ENCODE measurements at regions not wholly inside any gene's neighbourhood (a gene's known extent, or its start where the extent isn't known, plus 50 kb on each side); places are given as distances from the start of the nearest gene placed in this dataset.
"Not testable (repeated sequence)": the region's sequence is repeated elsewhere in the genome, so short reads cannot be mapped to it uniquely, and the experiment has no call there.

- H3K27me3 Mint-ChIP-seq (ENCODE audit: insufficient read depth, low read depth): peaks cover 6% of the 10 kb centered on the region
- no peak for TF ChIP-seq CTCF (IDR thresholded peaks at IDR 0.05)
- no peaks in the 10 kb centered on the region for H3K79me2 ChIP-seq (ENCODE audit: low read depth)
- H3K9ac ChIP-seq: no peak overlapping the region
- no peak overlapping the region for H3K27ac ChIP-seq
- H3K27ac Mint-ChIP-seq: no peak overlapping the region
- no peak overlapping the region for H3K4me2 ChIP-seq
- no peaks in the 10 kb centered on the region for H3K4me1 Mint-ChIP-seq
- H3K9me3 Mint-ChIP-seq: peaks cover 21% of the 10 kb centered on the region
- no peaks in the 10 kb centered on the region for H3K4me1 ChIP-seq
- H3K4me3 Mint-ChIP-seq: no peak overlapping the region
- H3F3A ChIP-seq (ENCODE audit: low read depth): no peaks in the 10 kb centered on the region
- no peaks in the 10 kb centered on the region for H4K20me1 ChIP-seq (ENCODE audit: low read depth)
- no peaks in the 10 kb centered on the region for H3K36me3 ChIP-seq
- no peak for DNase-seq (ENCODE audit: low spot score)
- no peaks in the 10 kb centered on the region for H3K27me3 ChIP-seq
- no peak overlapping the region for H2AFZ ChIP-seq (replicated peaks)
- H3K36me3 Mint-ChIP-seq: peaks cover 2% of the 10 kb centered on the region
- no peaks in the 10 kb centered on the region for H3K9me3 ChIP-seq (ENCODE audit: low read depth)
- H3K4me3 ChIP-seq: no peak overlapping the region
These were observed 59.2 kb upstream of the ADAMTS2 start for GRCh38 chr5:179404321-179405053.

DNA sequence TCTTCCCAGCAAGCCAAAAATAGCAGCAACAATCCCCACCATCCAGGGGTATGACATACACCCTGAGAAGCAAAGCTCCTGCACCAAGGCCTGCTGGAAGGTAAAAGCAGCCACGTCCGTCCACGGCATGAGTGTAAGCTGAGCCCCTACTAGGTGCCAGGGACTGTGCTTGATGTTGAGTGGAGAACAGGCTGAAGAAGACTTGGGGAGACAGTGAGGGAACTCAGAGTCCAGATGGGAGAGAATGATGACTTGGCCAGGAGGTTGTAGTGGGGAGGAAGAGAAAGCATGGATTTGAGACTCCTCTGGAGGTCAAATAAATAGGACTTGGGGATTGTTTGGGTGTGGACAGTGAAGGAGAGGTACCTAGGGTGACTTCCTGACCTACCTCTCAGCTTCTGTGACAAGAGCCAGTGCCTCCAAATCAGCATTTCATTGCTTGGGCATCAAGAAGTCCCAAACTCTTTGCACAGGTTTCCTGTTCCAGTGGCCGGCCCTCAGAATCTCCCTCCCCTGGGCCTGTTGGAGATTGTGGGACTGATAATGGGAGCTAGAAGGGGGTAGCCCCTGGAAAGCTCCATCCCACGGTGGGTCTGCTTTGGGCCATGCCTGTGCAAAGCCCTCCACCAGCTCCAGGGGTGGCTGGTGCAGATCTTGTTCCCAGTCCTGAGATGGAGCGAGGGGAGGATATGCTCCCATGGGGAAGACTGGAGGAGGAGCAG is 58.3 kb upstream of the ADAMTS2 start:
- Histone ChIP-seq H2AFZ (replicated peaks) (no peak overlapping the region), H3K4me2 (no peak overlapping the region)
- no peak for DNase-seq (ENCODE audit: low spot score)

DNA sequence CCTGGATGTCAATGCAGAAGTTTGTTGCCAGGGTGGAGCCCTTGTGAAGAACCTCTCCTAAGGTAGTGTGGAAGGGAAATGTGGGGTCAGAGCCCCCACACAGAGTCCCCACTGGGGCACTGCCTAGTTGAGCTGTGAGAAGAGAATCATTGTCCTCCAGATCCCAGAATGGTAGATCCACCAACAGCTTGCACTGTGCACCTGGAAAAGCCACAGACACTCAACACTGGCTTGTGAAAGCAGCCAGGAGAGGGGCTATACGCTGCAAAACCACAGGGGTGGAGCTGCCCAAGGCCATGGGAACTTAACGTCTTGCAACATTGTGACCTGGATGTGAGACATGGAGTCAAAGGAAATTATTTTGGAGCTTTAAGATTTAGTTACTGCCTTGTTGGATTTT is 55.2 kb upstream of the ADAMTS2 start:
- H4K20me1 ChIP-seq (ENCODE audit: low read depth); H3K9me3 ChIP-seq (ENCODE audit: low read depth); H3K4me1 ChIP-seq; H3K27ac Mint-ChIP-seq; H3K4me2 ChIP-seq; H3F3A ChIP-seq (ENCODE audit: low read depth); H3K36me3 Mint-ChIP-seq; H3K79me2 ChIP-seq (ENCODE audit: low read depth); H3K36me3 ChIP-seq; H3K27me3 Mint-ChIP-seq (ENCODE audit: insufficient read depth, low read depth); H3K4me3 ChIP-seq; H3K4me1 Mint-ChIP-seq; H3K4me3 Mint-ChIP-seq; H3K27me3 ChIP-seq; DNase-seq (ENCODE audit: low spot score); H3K9ac ChIP-seq; H2AFZ ChIP-seq (replicated peaks); H3K27ac ChIP-seq: not testable (repeated sequence)
- peaks cover 33% of the 10 kb centered on the region for H3K9me3 Mint-ChIP-seq

More for the DNA sequence above, 58.3 kb upstream of the ADAMTS2 start:
- Mint-ChIP-seq H3K27ac (no peak overlapping the region), H3K27me3 (ENCODE audit: insufficient read depth, low read depth) (peaks cover 4% of the 10 kb centered on the region), H3K9me3 (peaks cover 29% of the 10 kb centered on the region), H3K36me3 (peaks cover 2% of the 10 kb centered on the region), H3K4me3 (no peak overlapping the region), H3K4me1 (no peaks in the 10 kb centered on the region)
- no peak for TF ChIP-seq CTCF (IDR thresholded peaks at IDR 0.05)
- Histone ChIP-seq H3K4me1 (no peaks in the 10 kb centered on the region), H3K27ac (no peak overlapping the region), H3K9ac (no peak overlapping the region), H3K36me3 (no peaks in the 10 kb centered on the region), H4K20me1 (ENCODE audit: low read depth) (no peaks in the 10 kb centered on the region), H3K9me3 (ENCODE audit: low read depth) (no peaks in the 10 kb centered on the region), H3K27me3 (no peaks in the 10 kb centered on the region), H3F3A (ENCODE audit: low read depth) (no peaks in the 10 kb centered on the region), H3K79me2 (ENCODE audit: low read depth) (no peaks in the 10 kb centered on the region), H3K4me3 (no peak overlapping the region)

DNA sequence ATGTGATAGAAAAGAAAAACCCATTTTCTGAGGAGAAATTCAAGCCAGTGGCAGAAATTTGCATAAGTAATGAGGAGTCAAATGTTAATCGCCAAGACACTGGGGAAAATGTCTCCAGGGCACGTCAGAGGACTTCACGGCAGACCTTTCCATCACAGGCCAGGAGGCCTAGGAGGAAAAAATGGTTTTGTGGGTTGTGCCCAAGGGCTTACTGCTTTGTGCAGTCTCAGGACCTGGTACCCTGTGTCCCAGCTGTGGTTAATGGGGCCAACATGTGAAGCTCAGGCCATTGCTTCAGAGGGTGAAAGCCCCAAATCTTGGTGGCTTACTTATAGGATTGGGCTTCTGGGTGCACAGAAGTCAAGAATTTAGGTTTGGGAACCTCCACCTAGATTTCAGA is 54.8 kb upstream of the ADAMTS2 start:
- no peak overlapping the region for H3K4me3 ChIP-seq
- H2AFZ ChIP-seq (replicated peaks): no peak overlapping the region
- no peak overlapping the region for H3K9ac ChIP-seq
- no peaks in the 10 kb centered on the region for H3K27me3 ChIP-seq
- no peak for DNase-seq (ENCODE audit: low spot score)
- no peaks in the 10 kb centered on the region for H3F3A ChIP-seq (ENCODE audit: low read depth)
- H3K27me3 Mint-ChIP-seq (ENCODE audit: insufficient read depth, low read depth): peaks cover 4% of the 10 kb centered on the region
- H3K9me3 ChIP-seq (ENCODE audit: low read depth): no peaks in the 10 kb centered on the region
- no peak overlapping the region for H3K4me3 Mint-ChIP-seq
- TF ChIP-seq EZH2phosphoT487 (IDR thresholded peaks at IDR 0.05): no peak
- no peak for TF ChIP-seq CTCF (IDR thresholded peaks at IDR 0.05)
- no peak for TF ChIP-seq EZH2 (IDR thresholded peaks at IDR 0.05)
- H3K27ac Mint-ChIP-seq: no peak overlapping the region
- peaks cover 33% of the 10 kb centered on the region for H3K9me3 Mint-ChIP-seq
- H4K20me1 ChIP-seq (ENCODE audit: low read depth): no peaks in the 10 kb centered on the region
- peaks cover 4% of the 10 kb centered on the region for H3K36me3 ChIP-seq
- H3K79me2 ChIP-seq (ENCODE audit: low read depth): no peaks in the 10 kb centered on the region
- H3K27ac ChIP-seq: no peak overlapping the region
- H3K4me1 Mint-ChIP-seq: no peaks in the 10 kb centered on the region
- peaks cover 2% of the 10 kb centered on the region for H3K36me3 Mint-ChIP-seq
- no peak overlapping the region for H3K4me2 ChIP-seq
- no peaks in the 10 kb centered on the region for H3K4me1 ChIP-seq

DNA sequence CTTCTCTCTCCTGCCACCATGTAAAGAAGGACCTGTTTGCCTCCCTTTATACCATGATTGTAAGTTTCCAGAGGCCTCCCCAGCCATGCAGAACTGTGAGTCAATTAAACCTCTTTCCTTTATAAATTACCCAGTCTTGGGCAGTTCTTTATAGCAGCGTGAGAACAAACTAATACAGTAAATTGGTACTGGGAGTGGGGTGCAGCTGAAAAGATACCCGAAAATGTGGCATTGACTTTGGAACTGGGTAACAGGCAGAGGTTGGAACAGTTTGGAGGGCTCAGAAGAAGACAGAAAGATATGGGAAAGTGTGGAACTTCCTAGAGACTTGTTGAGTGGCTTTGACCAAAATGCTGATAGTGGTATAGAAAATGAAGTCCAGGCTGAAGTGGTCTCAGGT is 54.1 kb upstream of the ADAMTS2 start:
- not testable (repeated sequence) for H3K4me2 ChIP-seq; H3K9me3 ChIP-seq (ENCODE audit: low read depth); H3K27ac ChIP-seq; H3K9ac ChIP-seq; H3K4me3 Mint-ChIP-seq; H3K79me2 ChIP-seq (ENCODE audit: low read depth); H3K36me3 ChIP-seq; H3F3A ChIP-seq (ENCODE audit: low read depth); H3K4me1 ChIP-seq; DNase-seq (ENCODE audit: low spot score); H3K4me3 ChIP-seq; H3K36me3 Mint-ChIP-seq; H2AFZ ChIP-seq (replicated peaks); H4K20me1 ChIP-seq (ENCODE audit: low read depth); H3K4me1 Mint-ChIP-seq; H3K27ac Mint-ChIP-seq; H3K27me3 ChIP-seq; H3K27me3 Mint-ChIP-seq (ENCODE audit: insufficient read depth, low read depth)
- H3K9me3 Mint-ChIP-seq: peaks cover 33% of the 10 kb centered on the region

Measured in neural progenitor cell (in vitro differentiated cells).